Neural progenitor cell (in vitro differentiated cells): ENCODE measurements at regions not wholly inside any gene's neighbourhood (a gene's known extent, or its start where the extent isn't known, plus 50 kb on each side); places are given as distances from the start of the nearest gene placed in this dataset.

Experiments used
- CTCF ChIP-seq: fragments of 200-600 bp; sonication (generic); IDR thresholded peaks from 2 replicates; pipeline ENCODE4 v1.5.1; 2017; ENCODE audit warnings: antibody characterized with exemption, mild to moderate bottlenecking
- EZH2 ChIP-seq: fragments of 200-600 bp; sonication (generic); IDR thresholded peaks from 2 replicates; pipeline ENCODE4 v1.6.1; 2017; ENCODE audit warnings: antibody characterized with exemption, mild to moderate bottlenecking, moderate library complexity
- EZH2phosphoT487 ChIP-seq: fragments of 200-600 bp; sonication (generic); IDR thresholded peaks from 2 replicates; pipeline ENCODE4 v1.6.1; 2017; ENCODE audit warnings: antibody characterized with exemption

DNA sequence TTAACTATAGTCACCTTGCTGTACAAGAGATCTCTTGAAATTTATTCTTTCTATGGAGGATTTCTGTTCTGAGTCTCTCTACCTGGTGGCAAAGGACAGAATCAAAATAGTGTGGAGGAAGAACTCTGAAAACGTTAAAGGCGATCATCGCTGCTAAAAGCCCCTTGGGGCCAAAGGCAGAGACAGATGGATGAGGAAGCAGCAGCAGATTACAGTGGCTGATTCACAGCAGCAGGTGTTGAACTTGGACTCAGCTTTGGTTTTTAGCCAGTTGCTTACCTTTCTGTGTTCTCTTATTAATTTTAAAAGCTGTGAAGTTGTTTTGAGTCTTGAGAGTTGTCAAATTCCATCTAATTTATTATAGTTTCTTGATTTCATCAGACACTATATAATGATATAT lies 956.1 kb upstream of the GOT2 start:
- TF ChIP-seq CTCF (no peak), EZH2 (no peak), EZH2phosphoT487 (no peak)
